ENCODE measurements at regions not wholly inside any gene's neighbourhood (a gene's known extent, or its start where the extent isn't known, plus 50 kb on each side); places are given as distances from the start of the nearest gene placed in this dataset.

DNA sequence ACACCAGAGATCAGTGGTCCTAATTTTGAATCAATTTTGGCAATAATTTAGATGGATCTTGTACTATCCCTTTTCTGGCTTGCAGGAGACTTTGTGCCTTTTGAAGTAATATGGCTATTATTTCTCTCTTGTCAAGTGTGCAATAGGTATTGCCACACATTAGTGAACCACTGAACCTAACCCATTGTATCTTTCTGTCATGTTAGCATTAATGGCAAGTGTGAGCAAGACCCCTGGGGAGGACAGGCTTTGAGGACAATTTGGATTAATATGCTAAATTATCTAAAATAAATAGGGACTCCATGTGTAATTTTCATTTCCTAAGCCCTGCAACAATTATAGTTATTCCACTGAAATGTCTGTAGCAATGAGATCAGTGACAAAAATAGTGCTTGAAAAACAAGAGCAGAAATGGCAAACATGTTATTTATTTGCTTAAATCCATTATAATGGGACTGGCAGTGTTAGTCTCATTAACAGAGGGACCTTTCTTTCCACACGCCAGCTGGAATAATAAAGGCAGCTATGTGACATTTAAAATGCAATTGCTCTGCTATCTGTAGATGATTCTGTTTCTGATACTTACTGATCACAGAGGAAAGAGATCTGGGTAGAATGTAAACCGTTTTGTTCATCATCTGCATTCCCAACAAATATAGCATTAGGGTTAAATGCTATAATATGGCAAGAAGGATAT is 753.3 kb upstream of the ZNF608 start:
- TF ChIP-seq, protein P1, sequence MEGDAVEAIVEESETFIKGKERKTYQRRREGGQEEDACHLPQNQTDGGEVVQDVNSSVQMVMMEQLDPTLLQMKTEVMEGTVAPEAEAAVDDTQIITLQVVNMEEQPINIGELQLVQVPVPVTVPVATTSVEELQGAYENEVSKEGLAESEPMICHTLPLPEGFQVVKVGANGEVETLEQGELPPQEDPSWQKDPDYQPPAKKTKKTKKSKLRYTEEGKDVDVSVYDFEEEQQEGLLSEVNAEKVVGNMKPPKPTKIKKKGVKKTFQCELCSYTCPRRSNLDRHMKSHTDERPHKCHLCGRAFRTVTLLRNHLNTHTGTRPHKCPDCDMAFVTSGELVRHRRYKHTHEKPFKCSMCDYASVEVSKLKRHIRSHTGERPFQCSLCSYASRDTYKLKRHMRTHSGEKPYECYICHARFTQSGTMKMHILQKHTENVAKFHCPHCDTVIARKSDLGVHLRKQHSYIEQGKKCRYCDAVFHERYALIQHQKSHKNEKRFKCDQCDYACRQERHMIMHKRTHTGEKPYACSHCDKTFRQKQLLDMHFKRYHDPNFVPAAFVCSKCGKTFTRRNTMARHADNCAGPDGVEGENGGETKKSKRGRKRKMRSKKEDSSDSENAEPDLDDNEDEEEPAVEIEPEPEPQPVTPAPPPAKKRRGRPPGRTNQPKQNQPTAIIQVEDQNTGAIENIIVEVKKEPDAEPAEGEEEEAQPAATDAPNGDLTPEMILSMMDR (IDR thresholded peaks at IDR 0.05): no peak
- no peak for TF ChIP-seq POLR2A (IDR thresholded peaks at IDR 0.05)

Measured in lower leg skin (tissue), 3 donors.